BE2C (cell line): ENCODE measurements at regions not wholly inside any gene's neighbourhood (a gene's known extent, or its start where the extent isn't known, plus 50 kb on each side); places are given as distances from the start of the nearest gene placed in this dataset.

Experiments used
- DNase-seq: peaks from one replicate; pipeline ENCODE4 v3.0.0-alpha.2; 2020
- H3K27me3 ChIP-seq: fragments of 250-450 bp; sonication (Bioruptor Pico); 2 replicates; pipeline ENCODE4 v1.5.1; 2020; ENCODE audit warnings: mild to moderate bottlenecking
- H3K36me3 ChIP-seq: fragments of 250-450 bp; sonication (Bioruptor Pico); 2 replicates; pipeline ENCODE4 v1.5.1; 2020; ENCODE audit warnings: mild to moderate bottlenecking
- H3K4me1 ChIP-seq: fragments of 250-450 bp; sonication (Bioruptor Pico); 2 replicates; pipeline ENCODE4 v1.5.1; 2020
- H3K4me3 ChIP-seq: 2 replicates; pipeline ENCODE4 v1.5.1; 2011; ENCODE audit warnings: low read depth, low read length
- H3K9me3 ChIP-seq: fragments of 250-450 bp; sonication (Bioruptor Pico); 2 replicates; pipeline ENCODE4 v1.5.1; 2020
- CTCF ChIP-seq: IDR thresholded peaks from 2 replicates; pipeline ENCODE4 v1.5.1; 2012; ENCODE audit warnings: mild to moderate bottlenecking, low read depth, low read length

- no peaks in the 10 kb centered on the region for H3K36me3 ChIP-seq
- no peaks in the 10 kb centered on the region for H3K4me1 ChIP-seq
- H3K27me3 ChIP-seq: no peaks in the 10 kb centered on the region
- no peak for TF ChIP-seq CTCF
- H3K4me3 ChIP-seq: no peak overlapping the region
- no peak for DNase-seq
- no peaks in the 10 kb centered on the region for H3K9me3 ChIP-seq
These were observed 1193.0 kb upstream of the GBE1 start for GRCh38 chr3:82954486-82954885.

GRCh38 chr3:82942041-82942440 lies 1180.6 kb upstream of the GBE1 start:
- Histone ChIP-seq H3K4me3 (no peak overlapping the region), H3K4me1 (no peaks in the 10 kb centered on the region), H3K27me3 (no peaks in the 10 kb centered on the region), H3K36me3 (no peaks in the 10 kb centered on the region), H3K9me3 (no peaks in the 10 kb centered on the region)
- TF ChIP-seq CTCF: no peak
- DNase-seq: no peak

GRCh38 chr3:82940124-82940523 lies 1178.7 kb upstream of the GBE1 start:
- Histone ChIP-seq H3K4me3 (no peak overlapping the region), H3K9me3 (no peaks in the 10 kb centered on the region), H3K27me3 (no peaks in the 10 kb centered on the region), H3K36me3 (no peaks in the 10 kb centered on the region), H3K4me1 (no peaks in the 10 kb centered on the region)
- no peak for DNase-seq
- TF ChIP-seq CTCF: no peak

- no peaks in the 10 kb centered on the region for H3K36me3 ChIP-seq
- no peaks in the 10 kb centered on the region for H3K27me3 ChIP-seq
- no peak for TF ChIP-seq CTCF
- H3K4me3 ChIP-seq: no peak overlapping the region
- no peak for DNase-seq
- no peaks in the 10 kb centered on the region for H3K4me1 ChIP-seq
- no peaks in the 10 kb centered on the region for H3K9me3 ChIP-seq
These were observed 1178.1 kb upstream of the GBE1 start for GRCh38 chr3:82939491-82940097.

- Histone ChIP-seq H3K4me1 (no peaks in the 10 kb centered on the region; the same call in 1 of the 2 replicates), H3K27me3 (no peaks in the 10 kb centered on the region), H3K4me3 (no peak overlapping the region), H3K9me3 (no peaks in the 10 kb centered on the region), H3K36me3 (no peaks in the 10 kb centered on the region)
- TF ChIP-seq CTCF: no peak
- no peak for DNase-seq
These were observed 1177.4 kb upstream of the GBE1 start for GRCh38 chr3:82938821-82939328.
